K562 (cell line): ENCODE measurements at regions not wholly inside any gene's neighbourhood (a gene's known extent, or its start where the extent isn't known, plus 50 kb on each side); places are given as distances from the start of the nearest gene placed in this dataset.

Source experiments
- FOS ChIP-seq: IDR thresholded peaks from 3 replicates; pipeline ENCODE4 v1.6.1; 2011; ENCODE audit not compliant: insufficient read length; ENCODE audit errors: extremely low read depth
- TF ChIP-seq, protein P1 (sequence below): sonication (generic); formaldehyde crosslinking; IDR thresholded peaks from 2 replicates; pipeline ENCODE4 v1.8.0; 2023; ENCODE audit warnings: mild to moderate bottlenecking, missing genetic modification reagents
- TF ChIP-seq, protein P2 (sequence below): fragments of 200-800 bp; sonication (Bioruptor generic); IDR thresholded peaks from 2 replicates; pipeline ENCODE4 v1.6.1; 2017; ENCODE audit warnings: missing genetic modification characterization, missing compliant biosample characterization

DNA sequence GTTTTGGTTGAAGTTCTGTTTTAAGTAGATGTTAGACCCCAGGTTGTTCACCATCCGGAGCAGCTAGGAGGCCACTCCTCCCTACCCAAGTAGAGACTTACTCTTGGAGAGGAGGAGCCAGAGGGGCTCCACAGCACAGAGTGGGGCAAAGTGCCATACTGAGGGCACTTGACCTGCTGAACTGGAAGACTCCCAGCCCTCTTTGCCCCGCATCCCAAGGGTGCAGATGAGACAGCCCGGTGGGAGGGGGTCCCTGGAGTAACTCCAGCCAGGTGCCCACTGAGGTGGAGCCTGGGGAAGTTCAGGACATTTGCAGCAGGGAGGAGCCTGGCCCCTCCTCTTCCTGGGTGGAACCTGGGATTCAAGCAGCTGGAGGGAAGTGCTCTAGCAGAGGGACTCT lies 102.1 kb upstream of the GPR6 start (continued):
- TF ChIP-seq, protein P1, sequence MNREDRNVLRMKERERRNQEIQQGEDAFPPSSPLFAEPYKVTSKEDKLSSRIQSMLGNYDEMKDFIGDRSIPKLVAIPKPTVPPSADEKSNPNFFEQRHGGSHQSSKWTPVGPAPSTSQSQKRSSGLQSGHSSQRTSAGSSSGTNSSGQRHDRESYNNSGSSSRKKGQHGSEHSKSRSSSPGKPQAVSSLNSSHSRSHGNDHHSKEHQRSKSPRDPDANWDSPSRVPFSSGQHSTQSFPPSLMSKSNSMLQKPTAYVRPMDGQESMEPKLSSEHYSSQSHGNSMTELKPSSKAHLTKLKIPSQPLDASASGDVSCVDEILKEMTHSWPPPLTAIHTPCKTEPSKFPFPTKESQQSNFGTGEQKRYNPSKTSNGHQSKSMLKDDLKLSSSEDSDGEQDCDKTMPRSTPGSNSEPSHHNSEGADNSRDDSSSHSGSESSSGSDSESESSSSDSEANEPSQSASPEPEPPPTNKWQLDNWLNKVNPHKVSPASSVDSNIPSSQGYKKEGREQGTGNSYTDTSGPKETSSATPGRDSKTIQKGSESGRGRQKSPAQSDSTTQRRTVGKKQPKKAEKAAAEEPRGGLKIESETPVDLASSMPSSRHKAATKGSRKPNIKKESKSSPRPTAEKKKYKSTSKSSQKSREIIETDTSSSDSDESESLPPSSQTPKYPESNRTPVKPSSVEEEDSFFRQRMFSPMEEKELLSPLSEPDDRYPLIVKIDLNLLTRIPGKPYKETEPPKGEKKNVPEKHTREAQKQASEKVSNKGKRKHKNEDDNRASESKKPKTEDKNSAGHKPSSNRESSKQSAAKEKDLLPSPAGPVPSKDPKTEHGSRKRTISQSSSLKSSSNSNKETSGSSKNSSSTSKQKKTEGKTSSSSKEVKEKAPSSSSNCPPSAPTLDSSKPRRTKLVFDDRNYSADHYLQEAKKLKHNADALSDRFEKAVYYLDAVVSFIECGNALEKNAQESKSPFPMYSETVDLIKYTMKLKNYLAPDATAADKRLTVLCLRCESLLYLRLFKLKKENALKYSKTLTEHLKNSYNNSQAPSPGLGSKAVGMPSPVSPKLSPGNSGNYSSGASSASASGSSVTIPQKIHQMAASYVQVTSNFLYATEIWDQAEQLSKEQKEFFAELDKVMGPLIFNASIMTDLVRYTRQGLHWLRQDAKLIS (CRISPR knock-in tag) = no peak
- TF ChIP-seq, protein P2, sequence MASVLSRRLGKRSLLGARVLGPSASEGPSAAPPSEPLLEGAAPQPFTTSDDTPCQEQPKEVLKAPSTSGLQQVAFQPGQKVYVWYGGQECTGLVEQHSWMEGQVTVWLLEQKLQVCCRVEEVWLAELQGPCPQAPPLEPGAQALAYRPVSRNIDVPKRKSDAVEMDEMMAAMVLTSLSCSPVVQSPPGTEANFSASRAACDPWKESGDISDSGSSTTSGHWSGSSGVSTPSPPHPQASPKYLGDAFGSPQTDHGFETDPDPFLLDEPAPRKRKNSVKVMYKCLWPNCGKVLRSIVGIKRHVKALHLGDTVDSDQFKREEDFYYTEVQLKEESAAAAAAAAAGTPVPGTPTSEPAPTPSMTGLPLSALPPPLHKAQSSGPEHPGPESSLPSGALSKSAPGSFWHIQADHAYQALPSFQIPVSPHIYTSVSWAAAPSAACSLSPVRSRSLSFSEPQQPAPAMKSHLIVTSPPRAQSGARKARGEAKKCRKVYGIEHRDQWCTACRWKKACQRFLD (CRISPR knock-in tag) = 0 out of 2 replicates have a peak, but pooled peaks have one; percentile 10
- no peak for TF ChIP-seq FOS
- TF ChIP-seq, all 486 proteins: peak for 4
